Pons (tissue), 1 donor: ENCODE measurements at regions not wholly inside any gene's neighbourhood (a gene's known extent, or its start where the extent isn't known, plus 50 kb on each side); places are given as distances from the start of the nearest gene placed in this dataset.

Source experiments
- DNase-seq: peaks from one replicate; pipeline ENCODE4 v3.0.0-alpha.2; 2016; ENCODE audit warnings: low spot score

DNA sequence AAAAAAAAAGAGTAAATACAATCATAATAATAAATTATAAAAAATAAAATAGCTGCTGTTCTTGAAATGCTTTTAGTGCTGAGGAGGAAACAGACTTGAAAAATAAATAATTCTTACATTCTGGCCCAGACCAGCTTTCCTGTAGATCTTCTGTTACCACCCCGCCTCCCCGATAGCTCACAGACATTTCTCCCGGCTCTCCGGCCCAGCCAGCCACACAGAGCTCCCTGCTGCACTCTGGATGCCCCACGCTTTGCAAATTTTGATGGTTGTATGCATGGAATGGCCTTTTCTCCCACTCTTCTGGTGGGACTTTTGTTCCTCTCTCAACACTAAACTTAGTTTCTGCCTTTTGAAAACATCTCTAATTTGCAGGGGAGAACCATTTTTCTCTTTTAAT is 249.3 kb downstream of the ATP23 start:
- no peak for DNase-seq

DNA sequence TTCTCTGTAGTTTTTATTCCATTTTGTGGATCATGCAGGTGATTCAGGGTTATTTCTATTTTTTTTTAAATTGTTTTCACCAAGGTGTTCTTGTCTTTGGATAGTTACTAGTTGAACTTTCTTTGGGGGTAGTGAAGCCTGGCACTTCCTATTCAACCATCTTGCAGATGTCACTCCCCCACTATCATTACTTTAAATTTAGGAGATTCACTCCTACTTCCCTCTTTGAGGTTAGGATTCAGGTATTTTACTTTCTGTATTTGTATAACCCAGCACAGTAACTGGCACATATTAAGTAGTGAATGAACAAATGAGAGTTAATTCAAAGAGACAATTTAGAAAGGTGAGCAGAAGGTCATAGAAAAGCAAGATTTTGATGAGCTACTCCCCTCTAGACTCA is 255.6 kb downstream of the ATP23 start:
- no peak for DNase-seq

DNA sequence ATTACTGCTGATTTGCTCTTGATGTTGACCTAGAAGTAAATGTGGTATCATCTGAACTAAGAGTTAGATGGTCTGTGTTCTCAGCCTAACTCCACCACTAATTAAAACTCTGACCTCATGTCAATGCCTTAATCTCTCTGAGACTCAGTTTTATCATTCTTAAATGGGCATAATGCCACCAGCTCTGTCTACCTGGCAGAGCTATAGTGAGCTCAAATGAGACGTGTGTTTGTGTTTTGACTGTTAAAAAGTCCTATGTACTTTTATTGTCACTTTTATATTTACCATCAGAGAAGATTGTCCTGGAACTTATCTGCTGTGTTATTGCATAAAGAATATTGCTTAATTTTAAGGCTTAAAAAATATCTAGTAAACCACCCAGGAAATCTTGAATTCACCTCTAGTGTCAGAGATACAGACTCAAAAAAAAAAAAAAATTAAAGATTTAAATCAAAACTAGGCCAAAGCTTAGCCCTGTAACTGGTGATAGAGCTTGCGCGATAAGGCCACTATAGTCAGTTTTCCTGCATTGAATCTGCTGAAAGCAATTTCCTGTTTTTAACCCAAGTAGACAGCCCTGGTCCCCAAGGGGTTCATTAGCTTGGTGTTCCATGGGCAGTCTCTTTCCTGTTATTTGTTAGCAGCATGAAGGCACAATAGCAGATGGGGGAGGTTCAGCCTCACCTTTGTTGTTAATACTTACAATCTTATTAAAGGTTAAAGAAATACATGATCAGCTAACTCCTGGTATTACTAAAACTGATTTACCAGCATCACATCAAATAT is 261.8 kb downstream of the ATP23 start:
- DNase-seq: no peak

DNA sequence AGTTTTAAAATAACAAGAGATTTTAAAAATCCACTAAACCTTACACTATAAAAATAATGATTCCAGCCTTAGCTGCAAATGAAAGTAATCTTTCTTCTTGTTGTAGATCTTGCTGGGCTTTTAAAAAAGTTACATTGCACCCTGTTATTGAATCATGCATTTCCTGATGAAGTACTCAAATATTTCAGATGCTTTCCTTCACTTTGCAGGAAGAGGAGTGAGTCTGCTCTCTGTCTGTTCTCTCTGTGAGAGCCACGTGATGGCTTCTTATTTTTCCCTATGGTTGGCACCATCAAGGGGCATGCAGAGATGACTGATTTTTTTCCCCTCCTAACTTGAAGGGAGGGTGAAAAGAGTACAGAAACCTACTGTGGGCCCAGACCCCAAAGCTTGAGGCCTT is 262.7 kb downstream of the ATP23 start:
- no peak for DNase-seq

DNA sequence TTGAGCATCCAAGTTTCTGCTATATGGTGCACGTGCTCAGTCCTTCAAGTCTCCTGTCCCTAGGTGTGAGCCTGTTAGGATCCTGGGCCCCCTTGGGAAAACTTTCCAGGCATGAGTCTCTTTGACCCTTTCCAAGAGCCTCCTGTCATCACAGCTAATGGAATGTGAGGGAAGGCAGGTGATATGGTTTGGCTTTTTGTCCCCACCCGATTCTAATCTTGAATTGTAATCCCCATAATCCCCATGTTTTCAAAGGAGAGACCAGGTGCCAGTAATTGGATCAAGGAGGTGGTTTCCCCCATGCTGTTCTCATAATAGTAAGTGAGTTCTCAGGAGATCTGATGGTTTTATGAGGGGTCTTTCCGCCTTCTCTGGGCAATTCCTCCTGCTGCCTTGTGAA is 265.5 kb downstream of the ATP23 start:
- DNase-seq: no peak

DNA sequence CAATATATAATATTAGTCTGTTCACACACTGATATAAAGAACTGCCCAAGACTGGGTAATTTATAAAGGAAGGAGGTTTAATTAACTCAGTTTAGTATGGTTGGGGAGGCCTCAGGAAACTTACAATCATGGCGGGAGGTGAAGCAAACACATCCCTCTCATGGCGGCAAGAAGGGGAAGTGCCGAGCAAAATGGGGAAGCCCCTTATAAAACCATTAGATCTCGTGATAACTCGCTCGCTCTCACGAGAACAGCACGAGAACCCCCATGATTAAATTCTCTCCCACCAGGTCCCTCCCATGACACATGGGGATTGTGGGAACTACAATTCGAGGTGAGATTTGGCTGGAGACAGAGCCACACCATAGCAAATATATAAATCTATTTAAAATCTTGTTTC is 269.8 kb downstream of the ATP23 start:
- DNase-seq: no peak

DNA sequence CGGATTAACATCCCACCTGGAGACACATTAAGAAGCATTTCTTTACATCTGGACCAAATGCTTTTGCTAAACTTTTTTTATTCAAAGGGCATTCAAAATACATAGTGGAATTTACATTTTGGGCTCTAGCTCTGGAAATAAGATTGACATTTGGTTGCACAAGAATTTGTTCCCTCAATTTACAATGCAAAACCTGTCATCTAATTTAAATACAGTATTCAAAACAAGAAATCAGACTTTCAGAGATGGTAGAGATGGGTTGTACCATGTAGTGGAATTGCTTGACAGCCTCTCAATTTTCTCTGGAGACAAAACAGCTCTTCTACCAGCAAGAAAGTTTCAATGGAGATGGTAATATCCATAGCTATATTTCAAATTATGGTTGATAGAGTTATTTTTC is 275.8 kb downstream of the ATP23 start:
- DNase-seq: no peak

DNA sequence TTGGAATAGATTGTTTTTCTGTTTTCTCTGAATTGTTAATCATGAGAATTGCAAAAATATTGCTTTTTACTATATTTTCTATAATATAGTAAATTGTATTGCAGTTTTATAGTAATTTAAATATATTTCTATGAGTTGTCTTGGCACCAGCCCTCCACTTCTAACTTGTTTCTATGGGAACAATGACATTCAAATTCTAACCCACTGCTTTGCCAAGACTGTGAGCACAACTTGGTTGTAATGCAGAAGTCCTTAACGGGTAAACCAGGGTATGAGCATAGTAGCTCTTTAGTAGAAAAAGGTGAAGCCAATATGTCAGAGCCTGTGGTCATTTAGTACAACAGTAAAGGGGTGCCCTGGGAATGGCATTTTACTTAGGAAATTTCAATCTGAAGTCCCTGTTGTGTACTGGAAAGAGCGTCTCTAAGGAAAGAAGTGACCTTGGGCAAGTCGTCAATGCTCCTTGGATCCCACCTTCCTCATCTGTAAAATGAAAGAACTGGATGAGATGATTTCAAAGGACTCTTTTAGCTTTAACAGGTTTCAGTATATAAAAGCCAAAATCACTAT is 283.3 kb downstream of the ATP23 start:
- no peak for DNase-seq

DNA sequence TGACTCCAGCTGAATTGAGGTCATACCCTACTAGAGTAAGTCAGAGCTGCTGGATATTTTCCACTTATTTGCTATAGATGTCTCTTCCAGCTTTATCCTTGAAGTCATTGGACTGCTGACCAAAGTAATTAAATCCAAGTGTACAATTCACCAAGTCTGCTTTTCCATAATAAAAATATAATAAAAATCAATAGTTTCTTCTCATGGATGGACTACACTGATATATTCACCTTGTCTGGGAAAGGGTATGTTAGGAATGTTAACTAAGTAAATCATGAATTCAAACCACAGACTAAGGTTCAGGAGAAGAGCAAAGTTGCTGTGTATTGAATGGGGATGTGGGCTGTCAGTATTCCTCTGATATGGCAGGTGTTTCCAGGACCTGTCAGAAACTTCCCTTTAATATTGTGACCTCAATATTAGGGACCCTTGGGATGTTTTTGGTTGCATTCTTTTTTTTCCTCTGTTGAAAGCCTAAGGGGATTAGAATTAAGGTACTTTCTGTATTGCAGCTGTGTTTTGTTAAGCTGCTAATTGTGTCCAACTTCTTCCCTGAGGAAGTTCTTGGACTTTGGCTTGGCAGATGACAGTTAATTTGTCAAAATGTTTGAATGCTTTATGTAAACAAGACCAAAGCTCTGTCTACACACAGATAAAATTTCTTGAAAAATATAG is 284.0 kb downstream of the ATP23 start:
- no peak for DNase-seq

DNA sequence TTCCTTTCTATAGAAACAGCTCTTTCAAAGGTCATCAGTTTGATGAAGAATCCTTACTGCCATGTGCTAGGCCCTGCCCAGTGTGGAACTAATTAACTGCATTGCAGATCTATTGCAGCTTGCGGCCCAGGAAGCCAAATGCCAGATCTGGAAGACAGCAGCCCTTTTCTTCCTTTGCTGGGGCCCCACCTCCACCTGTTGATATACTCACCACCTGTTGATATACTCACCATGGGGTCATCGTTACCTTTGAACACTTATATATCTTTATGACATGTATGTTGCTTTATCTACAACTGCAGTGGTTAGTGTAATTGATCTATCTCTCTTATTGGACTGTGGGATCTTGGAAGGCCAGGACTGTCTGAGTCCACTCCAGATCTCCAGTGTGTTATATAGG is 292.5 kb downstream of the ATP23 start:
- DNase-seq: no peak

DNA sequence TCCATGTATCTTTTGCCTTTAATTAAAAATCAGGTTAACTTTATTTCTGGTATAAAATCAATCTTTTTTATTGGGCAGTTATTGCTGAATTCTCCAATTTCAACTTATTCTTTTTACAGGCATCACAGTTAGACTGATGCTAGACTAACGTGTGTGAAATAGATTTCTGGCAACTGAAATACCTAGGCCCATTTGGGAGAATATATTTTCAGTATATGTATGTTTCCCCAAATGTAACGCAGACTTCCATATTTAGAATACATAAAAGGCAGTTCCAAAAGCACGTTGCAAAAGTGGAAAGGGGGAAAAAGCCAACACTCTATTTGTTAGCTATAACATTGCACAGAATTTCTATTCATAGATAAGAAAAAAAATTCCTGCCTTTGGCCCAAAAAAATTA is 297.0 kb downstream of the ATP23 start:
- DNase-seq: no peak

DNA sequence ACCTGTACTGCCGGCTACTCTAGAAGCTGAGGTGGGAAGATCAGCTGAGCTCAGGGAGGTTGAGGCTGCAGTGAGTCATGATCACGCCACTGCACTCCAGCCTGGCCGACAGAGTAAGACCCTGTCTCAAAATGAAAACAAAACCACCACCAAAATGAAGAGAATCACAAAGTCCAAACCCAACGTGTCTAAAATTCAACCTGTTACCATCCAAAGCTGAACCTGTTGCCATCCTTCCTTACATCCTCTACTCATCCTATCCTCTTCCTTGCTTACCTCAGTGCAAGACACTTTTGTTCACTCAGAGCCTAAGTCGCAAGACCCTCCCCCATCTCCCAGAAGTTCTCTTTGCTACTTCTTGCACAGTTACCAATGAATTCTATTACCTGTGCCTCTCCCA is 299.7 kb downstream of the ATP23 start:
- no peak for DNase-seq

DNA sequence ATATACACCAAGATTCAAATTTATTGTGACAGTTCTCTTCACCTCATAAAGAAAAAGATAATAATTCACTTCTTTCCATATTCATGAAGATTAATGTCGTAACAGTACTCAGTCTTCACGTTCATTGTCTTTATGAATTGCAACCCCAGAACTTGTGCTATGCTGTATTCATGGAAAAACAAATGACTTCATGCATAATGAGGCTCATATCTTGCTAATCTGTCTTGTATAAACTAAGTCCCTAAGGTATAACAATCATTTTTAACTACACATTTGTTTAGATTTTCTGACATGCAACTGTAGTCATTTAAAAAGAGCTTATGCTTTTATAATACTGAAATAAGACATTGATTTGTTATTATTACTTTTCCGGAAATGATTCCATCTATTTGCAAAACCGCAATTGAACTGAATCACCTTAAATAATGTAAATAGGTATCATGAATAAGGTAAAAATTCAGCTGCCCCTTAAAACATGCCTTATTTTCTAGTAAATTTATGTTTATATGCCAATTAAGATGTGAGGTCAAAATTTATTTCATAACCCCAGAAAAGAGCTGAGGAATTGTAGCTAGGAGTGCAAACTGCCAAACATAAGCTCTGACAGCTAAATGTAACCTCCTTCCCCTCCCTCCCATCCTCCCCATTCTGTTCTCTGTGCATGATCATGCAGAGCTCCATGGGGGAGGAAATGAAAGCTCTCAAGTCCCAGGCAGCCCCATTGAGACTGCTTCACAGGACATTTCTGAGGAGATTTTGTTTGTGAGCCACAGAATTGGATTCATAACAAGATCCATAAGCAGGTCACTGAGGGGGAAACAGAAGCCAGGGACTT is 301.6 kb downstream of the ATP23 start:
- no peak for DNase-seq

DNA sequence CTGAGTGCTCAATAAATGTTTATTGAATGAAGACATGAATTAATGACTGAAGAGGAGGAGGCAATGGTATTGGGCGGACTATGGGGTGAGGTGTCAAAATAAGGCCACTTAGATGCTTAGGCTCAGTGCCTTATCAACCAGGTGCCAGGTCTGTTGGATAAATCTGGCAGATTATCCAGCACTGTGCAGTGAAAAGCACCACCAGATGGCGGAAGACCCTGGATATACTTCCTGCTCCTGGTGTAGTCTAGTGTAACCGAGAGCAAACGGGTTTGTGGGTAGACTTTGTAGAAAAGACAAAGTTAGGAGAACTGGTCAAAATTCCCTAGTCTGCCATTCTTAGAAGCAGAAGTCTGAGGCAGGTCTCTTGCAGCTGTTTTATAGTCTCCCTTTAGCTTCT is 306.3 kb downstream of the ATP23 start:
- no peak for DNase-seq

DNA sequence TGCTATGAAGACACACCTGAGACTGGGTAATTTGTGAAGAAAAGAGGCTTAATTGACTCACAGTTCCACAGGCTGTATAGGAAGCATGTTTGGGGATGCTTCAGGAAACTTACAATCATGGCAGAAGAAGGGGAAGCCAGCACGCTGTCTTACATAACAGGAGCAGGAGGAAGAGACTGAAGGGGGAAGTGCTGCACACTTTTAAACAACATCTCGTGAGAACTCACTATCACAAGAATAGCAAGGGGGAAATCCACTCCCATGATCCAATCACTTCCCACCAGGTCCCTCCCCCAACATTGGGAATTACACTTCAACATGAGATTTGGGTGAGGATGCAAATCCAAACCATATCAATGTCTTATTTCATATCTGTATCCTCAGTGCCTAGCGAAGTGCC is 307.2 kb downstream of the ATP23 start:
- no peak for DNase-seq

DNA sequence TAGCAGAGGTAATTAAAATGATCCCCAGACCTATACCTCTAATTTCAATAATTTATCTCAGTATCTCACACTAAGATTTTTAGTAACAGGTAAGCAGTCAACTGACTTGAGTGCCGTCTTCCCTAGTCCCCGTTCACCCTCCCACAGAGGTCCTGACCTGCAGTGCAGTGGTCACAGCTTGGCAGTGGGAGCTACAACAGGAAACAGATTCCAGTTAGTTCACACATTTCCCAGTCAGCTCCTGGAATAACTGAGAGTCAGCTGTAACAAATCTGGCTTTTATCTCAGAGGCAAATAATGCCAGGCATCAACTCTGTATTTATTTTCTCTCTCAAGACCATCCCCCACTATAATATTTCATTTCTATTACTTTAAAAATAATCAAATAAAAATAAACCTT is 308.2 kb downstream of the ATP23 start:
- DNase-seq: no peak

DNA sequence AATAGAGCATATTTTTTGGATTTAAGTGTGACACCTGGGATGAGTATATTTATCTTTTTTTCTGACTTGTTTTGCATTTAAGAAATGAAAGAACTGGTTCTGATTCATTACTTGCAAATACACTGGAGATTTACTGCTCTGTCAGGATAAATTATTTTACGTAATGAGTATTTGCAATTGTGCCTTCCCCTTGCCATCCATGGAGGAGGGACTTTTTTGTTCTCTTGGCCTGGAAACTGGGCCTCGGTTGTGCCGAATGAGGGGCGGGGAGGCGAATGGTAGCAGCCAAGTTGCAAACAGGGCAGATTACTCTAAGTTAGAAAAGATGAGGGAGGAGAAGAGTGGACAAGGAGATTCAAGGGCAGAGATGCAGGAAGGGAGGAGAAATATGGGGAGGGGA is 308.7 kb downstream of the ATP23 start:
- DNase-seq: no peak

DNA sequence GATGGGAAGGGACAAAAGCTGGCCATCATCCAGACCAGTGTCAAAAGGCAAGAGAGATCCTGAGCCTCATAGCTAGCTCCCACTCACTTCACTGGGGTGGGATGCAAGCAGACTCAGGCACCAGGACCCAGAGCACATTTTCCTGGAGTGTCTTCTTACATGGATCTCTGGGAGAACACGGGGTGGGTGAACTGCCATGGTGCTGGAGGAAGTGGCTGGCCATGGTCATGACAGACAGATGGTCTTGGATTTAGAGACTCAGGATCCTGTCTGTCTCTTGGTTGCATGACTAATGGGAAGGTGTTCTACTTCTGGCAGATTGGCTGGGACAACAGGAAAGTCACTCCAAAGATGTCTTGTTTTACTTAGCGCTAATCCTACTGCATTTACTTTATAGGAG is 311.5 kb downstream of the ATP23 start:
- no peak for DNase-seq

DNA sequence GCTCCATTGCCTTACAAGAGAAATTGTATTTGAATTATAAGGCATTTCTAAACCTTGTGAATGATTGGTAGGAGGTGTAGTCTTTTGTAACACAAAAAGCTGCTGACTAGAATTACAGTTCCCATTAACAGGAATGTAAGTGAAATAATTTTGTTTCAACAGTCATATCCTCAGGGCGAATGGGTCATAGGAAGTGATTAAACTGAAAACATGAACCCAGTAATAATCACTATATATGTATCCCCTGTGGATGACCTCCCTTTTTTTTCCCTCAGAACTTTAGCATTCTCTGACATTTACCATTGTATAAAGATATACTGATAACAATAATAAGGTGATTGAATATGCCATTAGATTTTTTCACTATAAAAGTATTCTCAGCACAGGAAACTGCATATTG is 312.3 kb downstream of the ATP23 start:
- DNase-seq: no peak

DNA sequence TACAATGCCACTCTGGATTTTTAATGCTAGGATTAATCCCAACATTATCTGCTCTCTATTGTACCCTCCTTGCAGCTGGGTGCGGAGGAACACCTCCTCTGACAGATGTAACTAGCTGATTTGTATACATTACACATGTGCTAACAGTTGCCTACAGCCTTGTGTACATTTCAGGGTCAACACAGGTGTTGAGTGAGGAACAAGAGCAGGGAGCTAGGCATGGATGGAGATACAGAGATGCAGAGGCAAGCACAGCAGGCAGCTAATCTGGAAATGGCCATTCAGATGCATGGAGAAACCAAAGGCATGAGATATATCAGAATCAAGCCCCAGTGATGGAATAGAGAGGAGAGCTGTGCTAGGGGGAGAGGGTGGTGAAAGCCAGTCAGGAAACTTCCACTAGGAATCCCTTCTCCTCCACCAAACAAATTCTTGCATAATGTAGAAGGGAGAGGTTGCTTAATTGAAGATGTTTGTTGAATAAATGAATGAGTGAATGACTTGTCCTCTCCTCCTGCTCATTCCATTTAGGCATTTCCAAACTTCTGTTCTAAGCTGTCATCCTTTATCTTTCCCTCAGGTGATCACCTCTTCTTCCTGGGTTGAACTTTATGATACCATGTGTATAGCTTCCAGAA is 313.2 kb downstream of the ATP23 start:
- DNase-seq: no peak

DNA sequence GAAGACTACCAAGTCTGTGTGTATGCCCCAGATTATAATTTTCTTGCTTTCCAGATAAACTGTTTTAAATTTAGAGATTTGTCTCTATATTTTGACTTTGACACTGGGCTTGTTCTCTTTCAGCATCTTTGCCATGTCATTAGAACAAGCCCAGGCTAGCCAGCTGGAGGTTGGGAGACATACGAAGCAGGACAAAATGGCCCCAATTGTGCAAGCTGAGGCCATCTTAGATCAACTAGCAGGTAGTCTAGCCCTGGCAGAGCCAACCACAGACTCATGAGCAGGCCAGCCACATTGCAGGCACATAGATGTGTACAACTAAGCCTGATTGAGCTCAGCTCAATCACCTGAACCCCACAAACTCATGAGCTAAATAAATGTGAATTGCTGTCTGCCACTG is 321.4 kb downstream of the ATP23 start:
- DNase-seq: no peak

DNA sequence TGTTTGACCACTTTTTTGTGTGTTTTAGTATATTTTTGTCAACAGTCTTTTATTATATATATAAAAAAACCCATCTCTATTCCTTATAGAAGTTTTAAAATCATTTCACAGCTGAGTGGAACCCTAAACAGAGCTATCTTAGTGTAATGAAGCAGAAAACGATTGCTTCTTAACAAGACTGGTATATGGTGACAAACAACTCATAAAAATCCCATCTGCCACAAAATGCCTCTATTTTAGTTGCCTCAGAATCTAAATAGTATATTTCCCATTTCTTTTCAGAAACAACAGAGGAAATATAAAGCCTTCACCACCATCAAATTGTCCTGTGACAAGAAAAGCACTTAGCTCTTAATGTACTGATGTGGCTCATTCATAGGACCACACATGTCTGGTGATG is 322.4 kb downstream of the ATP23 start:
- no peak for DNase-seq
